ENCODE measurements at regions not wholly inside any gene's neighbourhood (a gene's known extent, or its start where the extent isn't known, plus 50 kb on each side); places are given as distances from the start of the nearest gene placed in this dataset.

GRCh38 chr1:108041360-108042142 lies 76.6 kb upstream of the VAV3 start:
- TF ChIP-seq CTCF (IDR thresholded peaks at IDR 0.05; ENCODE audit: low read depth, low read length) (no peak), MAX (IDR thresholded peaks at IDR 0.05; ENCODE audit: low read depth, low read length) (no peak)
